WTC11 (cell line): ENCODE measurements at regions not wholly inside any gene's neighbourhood (a gene's known extent, or its start where the extent isn't known, plus 50 kb on each side); places are given as distances from the start of the nearest gene placed in this dataset.

Source experiments
- ATAC-seq: fragments of 200-7000 bp; cut with Tn5 transposase; 2 replicates; pipeline ENCODE4 v1.10.0; 2021; ENCODE audit warnings: mild to moderate bottlenecking, moderate library complexity
- CTCF ChIA-PET: fragments of 300-600 bp; sonication (Branson Sonifier 250); formaldehyde crosslinking; loops from one replicate; lab custom pipeline; 2021; ENCODE audit warnings: antibody characterized with exemption; lab: Charles Lee
- POLR2A ChIA-PET: fragments of 350-600 bp; sonication (Branson Sonifier 250); formaldehyde crosslinking; loops from one replicate; lab custom pipeline; 2021; ENCODE audit warnings: antibody characterized with exemption; lab: Charles Lee
- DNase-seq: peaks from one replicate; pipeline ENCODE4 v3.0.0; 2021; ENCODE audit warnings: low spot score
- H3K27ac Mint-ChIP-seq: 2 replicates; pipeline ENCODE4 v1.8.0; 2021; ENCODE audit warnings: mixed read lengths
- H3K27me3 Mint-ChIP-seq: 2 replicates; pipeline ENCODE4 v1.8.0; 2021; ENCODE audit warnings: low read depth, mild to moderate bottlenecking, moderate library complexity, mixed read lengths
- H3K36me3 Mint-ChIP-seq: 2 replicates; pipeline ENCODE4 v1.8.0; 2021; ENCODE audit warnings: mixed read lengths
- H3K4me1 Mint-ChIP-seq: 2 replicates; pipeline ENCODE4 v1.8.0; 2022; ENCODE audit warnings: mixed read lengths
- H3K4me3 Mint-ChIP-seq: 2 replicates; pipeline ENCODE4 v1.8.0; 2021; ENCODE audit warnings: mild to moderate bottlenecking, moderate library complexity, mixed read lengths
- H3K9me3 Mint-ChIP-seq: 2 replicates; pipeline ENCODE4 v1.8.0; 2021; ENCODE audit warnings: mixed read lengths
- AR ChIP-seq: fragments of 250-450 bp; sonication (Bioruptor Pico); IDR thresholded peaks from 2 replicates; pipeline ENCODE4 v1.9.0; 2021; ENCODE audit warnings: mild to moderate bottlenecking
- ATF1 ChIP-seq: sonication (generic); formaldehyde crosslinking; IDR thresholded peaks from 2 replicates; pipeline ENCODE4 v1.8.1; 2023; ENCODE audit warnings: mild to moderate bottlenecking, moderate library complexity, missing genetic modification reagents
- CDX4 ChIP-seq: fragments of 250-450 bp; sonication (Bioruptor Pico); IDR thresholded peaks from 2 replicates; pipeline ENCODE4 v1.9.0; 2021; ENCODE audit warnings: moderate library complexity, mild to moderate bottlenecking, inconsistent platforms, borderline replicate concordance
- CREB1 ChIP-seq: sonication (generic); formaldehyde crosslinking; IDR thresholded peaks from 2 replicates; pipeline ENCODE4 v1.8.0; 2023; ENCODE audit warnings: mild to moderate bottlenecking, missing genetic modification reagents
- CREM ChIP-seq: sonication (generic); formaldehyde crosslinking; IDR thresholded peaks from 2 replicates; pipeline ENCODE4 v1.8.1; 2022; ENCODE audit warnings: mild to moderate bottlenecking, missing genetic modification reagents, moderate library complexity
- CTCF ChIP-seq: fragments of 200-600 bp; IDR thresholded peaks from 2 replicates; pipeline ENCODE4 v1.8.0; 2022; ENCODE audit warnings: antibody characterized with exemption
- E2F5 ChIP-seq: sonication (generic); formaldehyde crosslinking; IDR thresholded peaks from 2 replicates; pipeline ENCODE4 v1.8.1; 2022; ENCODE audit warnings: mild to moderate bottlenecking, moderate library complexity, missing genetic modification reagents
- GTF2I ChIP-seq: fragments of 250-450 bp; sonication (Bioruptor Pico); conservative IDR thresholded peaks from 2 replicates; pipeline ENCODE4 v1.4.0; 2021; ENCODE audit warnings: mild to moderate bottlenecking
- IRF1 ChIP-seq: sonication (generic); formaldehyde crosslinking; IDR thresholded peaks from 2 replicates; pipeline ENCODE4 v1.8.0; 2023; ENCODE audit warnings: missing genetic modification reagents
- MXD4 ChIP-seq: fragments of 250-450 bp; sonication (Bioruptor Pico); IDR thresholded peaks from 2 replicates; pipeline ENCODE4 v1.8.0; 2021; ENCODE audit warnings: mild to moderate bottlenecking, moderate library complexity, borderline replicate concordance
- NFATC4 ChIP-seq: fragments of 250-450 bp; sonication (Bioruptor Pico); IDR thresholded peaks from 2 replicates; pipeline ENCODE4 v1.9.0; 2021; ENCODE audit warnings: mild to moderate bottlenecking
- PREB ChIP-seq: sonication (generic); formaldehyde crosslinking; IDR thresholded peaks from 2 replicates; pipeline ENCODE4 v1.8.1; 2022; ENCODE audit warnings: mild to moderate bottlenecking, missing genetic modification reagents, moderate library complexity, borderline replicate concordance
- SMAD3 ChIP-seq: sonication (generic); formaldehyde crosslinking; IDR thresholded peaks from 2 replicates; pipeline ENCODE4 v1.8.0; 2022; ENCODE audit warnings: missing genetic modification reagents, mild to moderate bottlenecking, borderline replicate concordance
- TP53 ChIP-seq: sonication (generic); formaldehyde crosslinking; IDR thresholded peaks from 2 replicates; pipeline ENCODE4 v1.8.1; 2023; ENCODE audit warnings: mild to moderate bottlenecking, missing genetic modification reagents
- ZNF281 ChIP-seq: sonication (generic); formaldehyde crosslinking; IDR thresholded peaks from 2 replicates; pipeline ENCODE4 v1.8.0; 2023; ENCODE audit warnings: mild to moderate bottlenecking, missing genetic modification reagents
- ZNF671 ChIP-seq: fragments of 250-450 bp; sonication (Bioruptor Pico); IDR thresholded peaks from 2 replicates; pipeline ENCODE4 v1.8.0; 2021; ENCODE audit warnings: mild to moderate bottlenecking

GRCh38 chr3:163929069-163929652, 1149.1 kb downstream of the SI start (continued):
- TF ChIP-seq CDX4 (no peak), ZNF671 (CRISPR knock-in tag) (no peak), PREB (CRISPR knock-in tag) (no peak), SMAD3 (CRISPR knock-in tag) (no peak)

- TF ChIP-seq SMAD3 (CRISPR knock-in tag): no peak
- TF ChIP-seq CREB1 (CRISPR knock-in tag): no peak
- TF ChIP-seq AR (CRISPR knock-in tag): no peak
- no peak for TF ChIP-seq NFATC4
- no peak for TF ChIP-seq GTF2I
- no peak for TF ChIP-seq IRF1 (CRISPR knock-in tag)
- no peak for TF ChIP-seq E2F5
- no peak for TF ChIP-seq ZNF281
- no peak for TF ChIP-seq PREB (CRISPR knock-in tag)
- TF ChIP-seq TP53 (CRISPR knock-in tag): no peak
- no peak for TF ChIP-seq CTCF
- no peak for TF ChIP-seq CREM (CRISPR knock-in tag)
- TF ChIP-seq ATF1 (CRISPR knock-in tag): no peak
- no peak for TF ChIP-seq MXD4 (CRISPR knock-in tag)
- Mint-ChIP-seq H3K9me3 (no peaks in the 10 kb centered on the region), H3K27ac (no peak overlapping the region), H3K36me3 (no peaks in the 10 kb centered on the region), H3K27me3 (no peaks in the 10 kb centered on the region), H3K4me3 (no peak overlapping the region), H3K4me1 (peaks cover 30% of the 10 kb centered on the region)
- ChIA-PET POLR2A (no interaction called here), CTCF (no interaction called here)
- ATAC-seq (no peak), DNase-seq (no peak)
Observed at GRCh38 chr3:163927521-163927920, 1150.8 kb downstream of the SI start.
